Suprapubic skin (tissue), 4 donors: ENCODE measurements at regions not wholly inside any gene's neighbourhood (a gene's known extent, or its start where the extent isn't known, plus 50 kb on each side); places are given as distances from the start of the nearest gene placed in this dataset.

Experiments used
- DNase-seq, 2 donors: peaks; one replicate each; pipeline ENCODE4 v3.0.0-alpha.2; 2019; ENCODE audit warnings: low spot score in 2 of 2
- H3K27ac ChIP-seq: fragments of 200-600 bp; sonication (generic); one replicate; pipeline ENCODE4 v1.5.1; 2019
- H3K27me3 ChIP-seq: fragments of 200-600 bp; sonication (generic); one replicate; pipeline ENCODE4 v1.5.1; 2019
- H3K36me3 ChIP-seq: fragments of 200-600 bp; sonication (generic); one replicate; pipeline ENCODE4 v1.5.1; 2019
- H3K4me1 ChIP-seq: fragments of 200-600 bp; sonication (generic); one replicate; pipeline ENCODE4 v1.5.1; 2019
- H3K4me3 ChIP-seq: fragments of 200-600 bp; sonication (generic); one replicate; pipeline ENCODE4 v1.5.1; 2019; ENCODE audit warnings: mild to moderate bottlenecking
- H3K9me3 ChIP-seq: fragments of 200-600 bp; sonication (generic); one replicate; pipeline ENCODE4 v1.5.1; 2019
- EP300 ChIP-seq: sonication (generic); formaldehyde crosslinking; IDR thresholded peaks from one replicate; pipeline ENCODE4 v1.6.1; 2017; ENCODE audit warnings: antibody characterized with exemption
- POLR2A ChIP-seq, 2 donors: fragments of 450-650 bp; IDR thresholded peaks; one replicate each; pipeline ENCODE4 v1.6.1; 2017; ENCODE audit warnings: antibody characterized with exemption in 2 of 2, mild to moderate bottlenecking in 2 of 2, moderate library complexity in 2 of 2
- POLR2AphosphoS5 ChIP-seq, 3 donors: sonication (generic); formaldehyde crosslinking; IDR thresholded peaks; one replicate each; pipeline ENCODE4 v1.6.1; 2017; ENCODE audit warnings: antibody characterized with exemption in 3 of 3
- WGBS: methylation state at CpG from one replicate; pipeline ENCODE4 v1.1.5; 2018; 5-methylcytosine and 5-hydroxymethylcytosine counted together
- TF ChIP-seq, protein P1 (sequence below), 2 donors: fragments of 200-600 bp in 1 of 2; fragments of 450-650 bp in 1 of 2; sonication (generic) in 1 of 2; IDR thresholded peaks; one replicate each; pipeline ENCODE4 v1.5.1; 2016 to 2019; ENCODE audit warnings: antibody characterized with exemption in 2 of 2, mild to moderate bottlenecking in 1 of 2, moderate library complexity in 1 of 2

DNA sequence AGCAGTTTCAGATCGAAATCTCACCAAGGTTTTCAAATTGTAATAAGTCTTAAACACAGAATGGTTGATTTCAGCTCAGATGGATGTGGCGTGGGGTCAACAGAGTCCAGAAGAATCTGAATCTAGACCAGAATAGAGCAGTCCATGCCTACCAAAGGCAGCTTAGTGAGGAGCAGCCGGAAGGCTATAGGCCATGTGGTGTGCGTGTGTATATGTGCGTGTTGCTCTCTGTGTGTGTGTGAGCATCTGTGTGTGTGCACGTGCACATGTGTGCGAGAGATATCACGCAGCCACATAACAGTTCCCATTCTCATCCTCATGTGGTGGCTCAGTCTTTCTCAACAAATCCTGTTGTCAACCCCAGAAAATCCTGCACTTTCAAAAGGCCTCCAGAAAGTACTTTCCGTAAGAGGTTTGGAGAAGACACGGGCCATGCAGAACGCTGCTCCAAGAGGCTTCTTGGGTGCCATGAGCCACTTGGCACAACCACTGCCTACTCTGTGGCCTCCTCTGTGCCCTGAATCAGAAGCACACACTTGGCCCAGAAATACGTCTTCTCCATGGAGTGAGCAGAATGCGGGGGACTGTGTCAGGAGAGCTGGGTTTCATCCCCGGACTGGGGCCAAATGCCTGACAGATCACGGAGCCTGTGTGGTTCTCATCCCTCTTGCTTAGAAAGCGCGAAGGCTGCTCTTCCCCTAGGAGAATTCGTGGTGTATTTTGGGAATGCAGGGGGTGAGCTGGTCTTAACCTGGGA, 67.3 kb downstream of the ACKR3 start:
- Histone ChIP-seq H3K36me3 (no peaks in the 10 kb centered on the region), H3K9me3 (no peaks in the 10 kb centered on the region), H3K27ac (no peak overlapping the region), H3K4me1 (peaks cover under 1% of the 10 kb centered on the region), H3K4me3 (no peak overlapping the region), H3K27me3 (peaks cover 4% of the 10 kb centered on the region)
- TF ChIP-seq POLR2A (IDR thresholded peaks at IDR 0.05), result no peak
- TF ChIP-seq EP300, result no peak
- TF ChIP-seq POLR2AphosphoS5 (IDR thresholded peaks at IDR 0.05), result no peak
- 86% methylated on average over 18 of the region's 18 CpGs for WGBS
- DNase-seq, result peak; percentile 40 to 41

DNA sequence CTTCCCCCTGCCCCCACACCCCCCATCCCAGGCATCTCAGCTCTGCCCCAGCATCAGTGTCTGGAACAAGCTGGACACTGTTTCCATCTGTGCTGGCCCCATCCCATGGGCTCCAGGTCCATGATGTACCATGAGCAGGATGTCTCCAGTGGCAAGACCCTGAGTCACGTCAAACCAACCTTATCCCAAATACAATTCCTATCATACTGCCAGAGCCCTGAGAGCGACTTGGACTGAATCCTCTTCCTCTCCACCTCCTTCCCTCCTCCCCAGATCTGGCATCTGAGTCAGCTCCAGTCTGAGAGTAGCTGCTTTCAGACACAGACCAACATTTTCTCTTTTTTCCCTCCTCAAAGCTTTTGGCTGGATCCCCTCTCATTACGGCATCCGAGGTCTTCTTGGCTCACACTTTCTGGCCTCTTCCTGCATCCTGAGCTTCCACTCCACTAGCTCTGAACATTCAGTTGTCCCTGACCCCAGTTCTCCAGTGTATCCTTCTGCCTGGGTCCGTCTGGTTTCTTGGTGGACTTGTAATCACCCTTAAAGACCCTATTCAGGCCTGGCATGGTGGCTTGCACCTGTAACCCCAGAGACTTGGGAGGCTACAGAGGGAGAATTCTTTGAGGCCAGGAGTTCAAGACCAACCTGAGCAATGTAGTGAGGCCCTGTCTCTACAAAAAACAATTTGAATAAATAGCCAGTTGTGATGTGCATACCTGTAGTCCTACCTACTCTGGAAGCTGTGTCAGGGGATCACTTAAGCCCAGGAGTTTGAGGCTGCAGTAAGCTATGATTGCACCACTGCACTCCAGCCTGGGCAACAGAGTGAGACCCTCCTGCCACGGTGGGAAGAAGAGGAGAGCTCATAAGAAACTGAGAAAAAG, 68.3 kb downstream of the ACKR3 start:
- WGBS, result 58% methylated on average over 6 of the region's 6 CpGs
- Histone ChIP-seq H3K27ac (no peak overlapping the region), H3K4me3 (no peak overlapping the region), H3K27me3 (peaks cover 5% of the 10 kb centered on the region), H3K4me1 (peaks cover 5% of the 10 kb centered on the region), H3K36me3 (no peaks in the 10 kb centered on the region), H3K9me3 (no peaks in the 10 kb centered on the region)
- TF ChIP-seq POLR2AphosphoS5 (IDR thresholded peaks at IDR 0.05) (no peak), EP300 (no peak), POLR2A (IDR thresholded peaks at IDR 0.05) (no peak)
- TF ChIP-seq, protein P1, sequence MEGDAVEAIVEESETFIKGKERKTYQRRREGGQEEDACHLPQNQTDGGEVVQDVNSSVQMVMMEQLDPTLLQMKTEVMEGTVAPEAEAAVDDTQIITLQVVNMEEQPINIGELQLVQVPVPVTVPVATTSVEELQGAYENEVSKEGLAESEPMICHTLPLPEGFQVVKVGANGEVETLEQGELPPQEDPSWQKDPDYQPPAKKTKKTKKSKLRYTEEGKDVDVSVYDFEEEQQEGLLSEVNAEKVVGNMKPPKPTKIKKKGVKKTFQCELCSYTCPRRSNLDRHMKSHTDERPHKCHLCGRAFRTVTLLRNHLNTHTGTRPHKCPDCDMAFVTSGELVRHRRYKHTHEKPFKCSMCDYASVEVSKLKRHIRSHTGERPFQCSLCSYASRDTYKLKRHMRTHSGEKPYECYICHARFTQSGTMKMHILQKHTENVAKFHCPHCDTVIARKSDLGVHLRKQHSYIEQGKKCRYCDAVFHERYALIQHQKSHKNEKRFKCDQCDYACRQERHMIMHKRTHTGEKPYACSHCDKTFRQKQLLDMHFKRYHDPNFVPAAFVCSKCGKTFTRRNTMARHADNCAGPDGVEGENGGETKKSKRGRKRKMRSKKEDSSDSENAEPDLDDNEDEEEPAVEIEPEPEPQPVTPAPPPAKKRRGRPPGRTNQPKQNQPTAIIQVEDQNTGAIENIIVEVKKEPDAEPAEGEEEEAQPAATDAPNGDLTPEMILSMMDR (IDR thresholded peaks at IDR 0.05), result no peak
- peak in 1 of 2 donors; percentile 64 for DNase-seq

DNA sequence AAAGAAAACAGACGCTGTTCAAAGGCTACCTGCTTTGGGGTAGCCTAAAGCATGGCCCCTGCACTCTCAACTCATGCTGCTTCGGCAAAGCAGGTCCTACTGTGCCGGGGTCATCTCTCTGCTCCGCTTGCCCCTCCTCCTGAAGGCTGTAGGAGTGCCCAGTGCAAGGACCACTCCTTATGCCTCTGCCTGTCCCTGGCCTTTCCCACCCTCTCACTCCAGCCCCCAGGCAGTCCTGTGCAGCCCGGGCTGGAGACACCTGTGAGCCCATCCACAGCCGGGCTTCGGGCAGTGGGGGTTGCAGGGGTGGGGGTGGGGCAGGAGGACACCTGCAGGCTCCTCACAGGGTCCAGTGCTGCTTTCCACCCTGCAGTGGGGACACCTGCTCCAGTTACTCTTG, 69.1 kb downstream of the ACKR3 start:
- Histone ChIP-seq H3K27ac (no peak overlapping the region), H3K4me1 (peaks cover 13% of the 10 kb centered on the region), H3K4me3 (no peak overlapping the region), H3K27me3 (peaks cover 7% of the 10 kb centered on the region), H3K9me3 (no peaks in the 10 kb centered on the region), H3K36me3 (no peaks in the 10 kb centered on the region)
- DNase-seq, result peak; percentile 35 to 57
- WGBS, result 90% methylated on average over 7 of the region's 7 CpGs
- no peak for TF ChIP-seq POLR2AphosphoS5 (IDR thresholded peaks at IDR 0.05)
- TF ChIP-seq, protein P1 (IDR thresholded peaks at IDR 0.05), result no peak
- no peak for TF ChIP-seq POLR2A (IDR thresholded peaks at IDR 0.05)
- TF ChIP-seq EP300, result no peak

DNA sequence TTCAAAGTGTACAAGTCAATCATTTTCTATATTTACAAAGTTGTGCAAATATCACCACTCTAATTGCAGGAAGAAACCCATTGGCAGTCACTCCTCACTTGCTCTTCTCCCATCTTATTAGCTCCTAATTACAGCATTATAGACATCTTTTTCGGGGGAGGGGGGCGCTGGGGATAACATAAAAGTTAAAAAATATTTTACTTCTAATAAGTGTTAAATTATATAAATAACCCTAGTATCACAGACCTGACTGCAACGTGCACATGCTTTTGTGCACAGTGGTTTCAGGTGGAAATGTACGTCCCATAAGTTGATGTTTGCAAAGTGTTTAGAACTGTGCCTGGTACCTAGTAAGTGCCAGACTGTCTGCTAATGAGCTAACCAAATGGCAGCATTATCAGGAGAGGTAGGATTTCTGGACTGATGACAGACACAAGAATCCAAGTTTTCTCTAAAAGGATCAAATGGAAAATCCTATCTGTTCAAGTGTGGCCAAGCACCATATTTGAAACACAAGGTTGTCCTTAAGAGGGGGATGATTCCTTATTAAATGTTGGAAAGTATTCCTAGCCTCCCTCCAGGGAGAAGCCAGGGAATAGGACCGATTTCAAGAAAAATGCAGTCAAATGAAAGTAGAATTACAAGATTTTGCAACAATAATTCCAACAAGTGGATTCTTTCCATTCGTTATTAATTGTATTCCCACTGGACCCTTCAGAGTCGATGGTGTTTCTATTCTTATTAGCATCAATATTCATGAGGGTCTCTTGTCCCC, 70.0 kb downstream of the ACKR3 start:
- H3K9me3 ChIP-seq, result no peaks in the 10 kb centered on the region
- WGBS, result 75% methylated on average over 7 of the region's 7 CpGs
- H3K27me3 ChIP-seq, result peaks cover 7% of the 10 kb centered on the region
- TF ChIP-seq, protein P1 (IDR thresholded peaks at IDR 0.05), result no peak
- TF ChIP-seq POLR2AphosphoS5 (IDR thresholded peaks at IDR 0.05) (no peak), POLR2A (IDR thresholded peaks at IDR 0.05) (no peak), EP300 (no peak)
- no peak overlapping the region for H3K4me3 ChIP-seq
- no peak overlapping the region for H3K27ac ChIP-seq
- DNase-seq, result peak in 1 of 2 donors; percentile 59
- no peaks in the 10 kb centered on the region for H3K36me3 ChIP-seq
- peaks cover 13% of the 10 kb centered on the region for H3K4me1 ChIP-seq

DNA sequence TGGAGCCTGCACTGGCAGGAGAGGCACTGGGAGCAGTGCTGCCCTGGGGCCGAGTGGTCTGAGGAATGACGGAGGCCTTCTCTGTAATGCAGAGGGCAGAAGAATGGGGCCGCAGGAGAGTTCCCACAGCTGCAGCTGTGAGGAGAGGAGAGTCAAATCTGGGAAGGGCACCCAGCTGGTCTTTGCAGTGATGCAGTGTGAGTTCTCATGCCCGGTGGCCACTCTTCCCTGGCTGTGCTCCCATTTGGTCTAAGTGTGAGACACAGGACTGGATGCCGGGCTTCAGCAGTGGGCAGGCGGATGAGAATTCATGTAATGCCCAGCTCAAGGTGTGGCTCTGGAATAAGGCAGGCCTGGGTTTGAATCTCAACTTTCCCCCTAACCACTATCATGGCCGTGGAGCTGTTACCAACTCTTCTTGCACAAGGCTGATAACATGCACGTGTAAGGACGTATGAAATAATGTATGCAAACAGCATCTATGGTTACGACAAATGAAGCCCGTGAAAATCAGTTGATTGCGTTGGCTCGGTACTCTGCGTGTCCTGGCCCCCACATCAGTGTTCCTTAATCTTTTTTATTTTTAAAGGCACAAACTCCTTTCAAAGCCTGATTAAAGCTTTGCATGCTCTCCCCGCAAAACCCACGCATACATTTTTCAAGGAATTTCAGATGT, 71.6 kb downstream of the ACKR3 start:
- whole genome bisulfite sequencing, result 83% methylated on average over 15 of the region's 16 CpGs
- H3K36me3 ChIP-seq, result no peaks in the 10 kb centered on the region
- H3K27me3 ChIP-seq, result peaks cover 7% of the 10 kb centered on the region
- DNase-seq, result peak; percentile 47 to 57
- no peak overlapping the region for H3K27ac ChIP-seq
- peaks cover 13% of the 10 kb centered on the region for H3K4me1 ChIP-seq
- TF ChIP-seq EP300 (no peak), POLR2AphosphoS5 (IDR thresholded peaks at IDR 0.05) (no peak), POLR2A (IDR thresholded peaks at IDR 0.05) (no peak)
- TF ChIP-seq, protein P1 (IDR thresholded peaks at IDR 0.05), result no peak
- no peak overlapping the region for H3K4me3 ChIP-seq
- no peaks in the 10 kb centered on the region for H3K9me3 ChIP-seq
